ENCODE measurements at regions not wholly inside any gene's neighbourhood (a gene's known extent, or its start where the extent isn't known, plus 50 kb on each side); places are given as distances from the start of the nearest gene placed in this dataset.

DNA sequence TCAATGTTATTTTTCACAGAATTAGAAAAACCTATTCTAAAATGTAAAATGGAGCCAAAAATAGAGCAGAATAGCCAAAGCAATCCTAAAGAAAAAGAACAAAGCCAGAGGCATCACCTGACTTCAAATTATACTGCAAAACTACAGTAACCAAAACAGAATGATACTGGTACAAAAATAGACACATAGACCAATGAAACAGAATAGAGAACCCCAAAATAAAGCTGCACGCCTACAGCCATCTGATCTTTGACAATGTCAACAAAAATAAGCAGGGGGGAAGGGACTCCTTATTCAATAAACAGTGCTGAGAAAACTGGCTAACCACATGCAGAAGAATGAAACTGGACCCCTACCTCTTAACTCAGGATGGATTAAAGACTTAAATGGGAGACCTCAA lies 65.8 kb upstream of the PDE4D start:
- no peak for DNase-seq (ENCODE audit: low read depth)

DNA sequence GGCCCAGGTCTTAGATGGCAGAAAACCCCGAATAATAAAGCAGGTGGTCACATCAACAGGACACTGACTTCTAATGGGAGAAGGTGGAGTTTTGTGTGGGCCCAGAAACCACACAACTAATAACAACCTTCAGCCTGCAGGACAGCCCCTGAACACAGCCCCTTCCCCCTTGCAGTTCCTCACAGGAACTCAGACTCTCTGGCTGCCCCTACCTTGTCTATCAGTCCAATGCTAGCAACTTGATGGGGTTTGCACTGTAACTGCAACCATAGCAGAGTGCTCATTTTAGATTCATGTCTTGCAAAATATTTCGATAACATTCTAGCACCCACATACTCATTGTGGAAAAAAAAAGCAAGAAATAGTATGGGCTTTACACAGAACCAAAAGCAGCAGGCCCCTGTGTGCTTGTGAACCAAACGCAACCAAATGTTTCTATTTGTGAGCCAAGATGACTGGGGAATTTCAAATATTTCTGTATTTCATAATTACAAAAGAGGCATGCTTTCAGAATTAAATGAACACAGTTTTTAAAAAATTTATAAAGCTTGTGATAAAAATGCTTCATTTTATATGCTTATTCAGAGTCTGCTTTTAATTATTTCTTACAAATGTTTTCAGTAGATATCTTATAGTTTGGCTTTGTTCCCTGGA lies 62.7 kb upstream of the PDE4D start:
- DNase-seq (ENCODE audit: low read depth), result no peak

DNA sequence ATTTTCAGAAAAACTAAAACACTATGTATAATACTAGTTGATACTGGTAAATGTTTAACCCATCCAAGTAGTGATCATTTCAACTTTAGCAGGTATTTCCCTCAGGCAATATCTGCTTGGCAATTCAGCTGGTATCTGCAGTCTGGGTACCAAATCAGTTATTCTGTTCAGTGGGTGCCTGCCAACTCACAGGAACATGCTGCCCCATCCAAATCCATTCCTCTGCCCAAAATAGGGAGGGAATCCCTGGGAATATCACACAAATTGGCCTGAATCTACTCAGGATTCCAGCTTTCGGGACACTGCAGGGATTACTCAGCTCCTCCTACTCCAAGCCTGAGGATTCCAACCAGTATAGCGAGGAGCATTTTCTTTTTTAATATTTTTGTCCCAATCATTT lies 61.7 kb upstream of the PDE4D start:
- no peak for DNase-seq (ENCODE audit: low read depth)

- no peak for DNase-seq (ENCODE audit: low read depth)
Measured at GRCh38 chr5:59943452-59944113, 50.1 kb upstream of the PDE4D start.
